ENCODE measurements at regions not wholly inside any gene's neighbourhood (a gene's known extent, or its start where the extent isn't known, plus 50 kb on each side); places are given as distances from the start of the nearest gene placed in this dataset.

GRCh38 chr6:14428269-14428668 is 310.7 kb downstream of the CD83 start:
- no peak for DNase-seq (ENCODE audit: low read depth in 2 of 2, low spot score in 1 of 2)

- no peak for DNase-seq (ENCODE audit: low read depth in 2 of 2, low spot score in 1 of 2)
These were observed 311.8 kb downstream of the CD83 start for GRCh38 chr6:14429396-14429795.

DNA sequence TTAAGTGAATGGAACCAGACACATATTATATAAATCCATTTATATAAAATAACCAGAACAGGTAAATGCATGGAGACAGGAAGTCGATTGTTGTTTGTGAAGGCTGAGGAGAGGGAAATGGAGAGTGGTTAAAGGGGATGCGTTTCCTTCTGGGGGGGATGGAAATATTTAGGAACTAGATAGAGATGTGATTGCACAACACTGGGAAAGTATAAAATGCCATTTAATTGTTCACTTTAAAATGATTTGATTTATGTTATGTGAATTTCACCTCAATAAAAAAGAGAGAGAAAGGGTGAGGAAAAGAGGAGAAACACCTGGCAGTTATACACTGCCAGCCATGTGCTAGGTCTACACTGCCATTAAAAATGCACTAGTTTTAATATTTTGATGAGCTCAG is 312.6 kb downstream of the CD83 start:
- DNase-seq (ENCODE audit: low read depth in 2 of 2, low spot score in 1 of 2): no peak

GRCh38 chr6:14431385-14432330 is 314.1 kb downstream of the CD83 start:
- DNase-seq (ENCODE audit: low read depth in 2 of 2, low spot score in 1 of 2): no peak

- no peak for DNase-seq (ENCODE audit: low read depth in 2 of 2, low spot score in 1 of 2)
These were observed 317.5 kb downstream of the CD83 start for GRCh38 chr6:14434916-14435690.

GRCh38 chr6:14436592-14437132 is 319.1 kb downstream of the CD83 start:
- no peak for DNase-seq (ENCODE audit: low read depth in 2 of 2, low spot score in 1 of 2)

GRCh38 chr6:14439419-14439818 is 321.8 kb downstream of the CD83 start:
- DNase-seq (ENCODE audit: low read depth in 2 of 2, low spot score in 1 of 2): no peak

DNA sequence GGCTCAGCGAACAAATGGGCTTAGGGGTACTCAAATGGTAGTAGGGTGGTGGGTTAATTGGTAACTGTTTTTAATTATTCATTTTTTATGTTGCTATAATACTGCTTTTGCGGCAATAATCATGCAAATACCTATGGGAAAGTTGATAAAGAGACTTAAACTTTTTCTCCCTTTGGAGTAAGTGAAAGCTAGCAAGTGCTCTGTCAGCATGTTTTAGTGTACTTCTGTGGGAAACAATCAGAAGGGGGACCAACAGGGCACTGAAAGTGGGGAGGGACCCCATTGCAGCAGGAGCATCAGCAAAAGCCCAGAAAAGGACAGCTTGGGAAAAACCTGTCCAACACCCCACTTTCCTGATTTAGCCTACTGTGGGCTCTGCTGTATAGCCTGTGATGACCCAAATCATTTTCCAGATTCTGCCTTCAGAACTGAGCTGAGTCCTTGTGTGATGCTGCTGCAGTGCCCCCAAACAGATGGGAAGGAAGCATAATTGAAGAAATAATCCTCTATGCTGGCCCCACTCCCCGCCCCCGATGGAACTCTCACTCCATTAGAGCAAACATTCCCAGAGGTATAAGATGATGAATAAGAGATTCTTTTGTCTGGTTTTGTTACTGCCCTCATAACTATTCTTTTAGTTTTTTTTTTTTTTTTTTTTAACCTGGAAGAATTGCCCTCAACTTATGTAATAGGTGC is 322.8 kb downstream of the CD83 start:
- no peak for DNase-seq (ENCODE audit: low read depth in 2 of 2, low spot score in 1 of 2)

DNA sequence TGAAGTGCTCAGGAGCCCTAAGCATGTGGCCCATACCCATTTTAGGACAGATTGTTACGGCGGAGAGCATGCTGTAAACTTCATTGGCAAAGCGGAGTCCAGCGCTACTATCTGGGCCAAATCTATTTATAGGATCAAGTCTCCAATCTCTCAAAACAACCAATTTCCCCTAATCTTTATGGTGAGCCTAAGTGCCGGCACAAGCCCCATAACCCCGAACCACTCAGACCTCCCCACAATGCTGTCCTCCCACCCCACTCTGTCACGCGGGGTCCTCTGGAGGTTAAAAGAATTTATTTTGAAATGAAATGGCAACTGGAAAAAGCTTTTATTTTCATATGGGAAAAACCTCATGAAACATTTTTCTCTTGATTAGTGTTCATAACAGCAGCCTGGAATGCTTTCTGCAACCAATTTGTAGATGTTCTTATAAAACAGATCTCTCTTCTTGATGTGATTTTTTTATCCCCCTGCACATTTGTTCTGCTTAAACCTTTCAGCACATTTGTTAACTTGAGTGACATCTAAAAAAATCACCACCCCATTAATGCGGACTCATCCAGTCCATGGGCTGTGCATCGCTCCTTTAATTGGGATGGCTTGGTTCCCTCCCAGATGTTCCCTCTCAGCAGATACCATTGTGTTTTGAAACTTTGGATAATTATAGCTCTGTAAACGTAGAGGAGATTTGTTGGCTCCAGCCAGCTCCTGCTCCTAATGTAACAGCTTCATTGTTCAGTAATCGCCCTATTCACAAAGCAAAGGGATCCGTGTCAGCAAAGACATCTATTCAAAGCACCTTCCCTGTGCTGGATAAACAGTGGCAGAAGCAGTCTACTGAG is 323.6 kb downstream of the CD83 start:
- DNase-seq (ENCODE audit: low read depth in 2 of 2, low spot score in 1 of 2): no peak

DNA sequence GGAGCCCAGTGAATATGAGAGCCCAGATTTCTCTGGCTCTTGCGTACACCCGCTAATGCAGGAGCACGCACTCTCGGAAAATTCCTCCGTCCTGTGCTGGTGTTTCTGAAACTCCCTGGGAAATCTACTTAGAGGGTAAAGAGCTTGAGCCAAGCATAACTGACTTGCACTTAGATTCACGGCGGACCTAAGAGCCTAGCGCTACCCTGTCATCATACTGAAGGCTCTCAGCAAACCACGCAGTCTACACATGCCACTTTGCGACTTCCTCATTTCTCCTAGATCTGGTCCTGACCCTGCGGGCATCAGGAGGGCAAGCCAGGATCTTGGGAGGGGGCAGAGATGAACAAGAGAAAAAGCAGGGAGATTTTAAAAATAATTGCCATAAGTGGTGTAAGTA is 324.7 kb downstream of the CD83 start:
- no peak for DNase-seq (ENCODE audit: low read depth in 2 of 2, low spot score in 1 of 2)

DNA sequence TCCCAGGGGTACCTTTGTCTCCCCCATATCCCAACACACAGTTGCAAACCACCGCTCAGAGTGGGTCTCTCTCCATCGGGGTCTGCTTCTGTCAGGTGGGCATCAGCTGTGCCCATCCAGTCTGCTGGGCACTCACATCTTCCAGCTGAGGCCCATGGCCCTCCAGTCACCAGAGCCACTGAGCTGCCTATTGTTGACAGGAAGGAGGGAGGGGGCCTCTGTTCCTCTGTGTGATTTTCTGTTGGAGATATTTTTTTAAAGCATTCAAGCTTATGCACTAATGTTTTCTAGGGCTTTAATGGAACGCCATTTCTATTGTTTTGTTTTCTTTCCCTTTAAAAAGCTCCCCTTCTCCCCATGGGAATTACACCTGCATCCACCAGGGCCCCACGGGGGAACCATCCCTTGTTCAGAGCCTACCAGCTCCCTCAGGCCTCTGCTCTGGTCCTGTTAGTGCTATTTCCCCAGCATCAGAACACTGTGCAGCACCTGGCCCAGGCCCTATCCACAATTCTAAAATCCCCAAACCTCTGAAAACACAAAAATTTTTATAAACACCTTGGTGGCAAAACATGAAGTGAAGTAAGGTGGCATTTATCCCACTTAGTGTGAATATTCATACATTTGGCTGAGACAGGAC is 326.2 kb downstream of the CD83 start:
- DNase-seq (ENCODE audit: low read depth in 2 of 2, low spot score in 1 of 2): no peak

DNA sequence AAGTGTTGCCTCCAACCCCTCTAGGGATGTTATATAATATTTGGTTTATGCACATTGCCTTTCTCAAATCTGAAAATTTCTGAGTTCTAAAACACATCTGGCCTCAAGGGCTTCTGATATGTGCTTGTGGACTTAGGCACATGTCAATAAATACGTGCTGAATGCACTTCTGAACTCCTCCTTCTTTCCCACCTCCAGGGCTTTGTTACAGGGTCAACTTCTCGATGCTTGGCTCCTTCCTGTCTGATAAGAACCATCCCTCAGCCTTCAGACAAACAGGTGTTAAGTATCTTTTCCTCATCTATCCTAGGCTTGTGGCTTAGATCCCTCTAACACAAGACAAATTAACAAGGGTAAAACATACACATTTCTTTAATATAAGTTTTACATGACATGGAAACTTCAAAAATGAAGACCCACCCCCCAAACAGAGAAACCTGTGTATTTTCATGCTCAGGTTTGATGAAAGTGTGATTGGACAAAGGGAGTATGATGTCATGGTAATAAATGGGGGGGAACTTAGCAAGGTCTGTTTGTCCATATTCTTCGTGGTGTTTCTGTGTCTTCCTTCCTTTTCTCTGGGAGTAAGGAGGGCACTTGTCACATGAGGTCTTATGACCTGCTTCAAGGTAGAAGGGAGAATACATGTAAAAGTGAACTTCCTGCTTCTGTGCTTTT is 326.9 kb downstream of the CD83 start:
- no peak for DNase-seq (ENCODE audit: low read depth in 2 of 2, low spot score in 1 of 2)

- DNase-seq (ENCODE audit: low read depth in 2 of 2, low spot score in 1 of 2): no peak
These were observed 329.7 kb downstream of the CD83 start for GRCh38 chr6:14447240-14447639.

GRCh38 chr6:14448246-14448645 is 330.7 kb downstream of the CD83 start:
- DNase-seq (ENCODE audit: low read depth in 2 of 2, low spot score in 1 of 2): no peak

GRCh38 chr6:14450133-14450504 is 332.5 kb downstream of the CD83 start:
- no peak for DNase-seq (ENCODE audit: low read depth in 2 of 2, low spot score in 1 of 2)

GRCh38 chr6:14450578-14450977 is 333.0 kb downstream of the CD83 start:
- no peak for DNase-seq (ENCODE audit: low read depth in 2 of 2, low spot score in 1 of 2)

- no peak for DNase-seq (ENCODE audit: low read depth in 2 of 2, low spot score in 1 of 2)
These were observed 334.2 kb downstream of the CD83 start for GRCh38 chr6:14451594-14452374.

Measured in stimulated activated CD8-positive, alpha-beta memory T cell treated with anti-CD3 and anti-CD28 coated beads, Interleukin-4, amount 100 ng/mL, for 4 hours (primary cell).